ENCODE measurements at regions not wholly inside any gene's neighbourhood (a gene's known extent, or its start where the extent isn't known, plus 50 kb on each side); places are given as distances from the start of the nearest gene placed in this dataset.
A peak's percentile ranks its signal among the peaks of the same experiment; 100 is the strongest.
"Not testable (repeated sequence)": the region's sequence is repeated elsewhere in the genome, so short reads cannot be mapped to it uniquely, and the experiment has no call there.

DNA sequence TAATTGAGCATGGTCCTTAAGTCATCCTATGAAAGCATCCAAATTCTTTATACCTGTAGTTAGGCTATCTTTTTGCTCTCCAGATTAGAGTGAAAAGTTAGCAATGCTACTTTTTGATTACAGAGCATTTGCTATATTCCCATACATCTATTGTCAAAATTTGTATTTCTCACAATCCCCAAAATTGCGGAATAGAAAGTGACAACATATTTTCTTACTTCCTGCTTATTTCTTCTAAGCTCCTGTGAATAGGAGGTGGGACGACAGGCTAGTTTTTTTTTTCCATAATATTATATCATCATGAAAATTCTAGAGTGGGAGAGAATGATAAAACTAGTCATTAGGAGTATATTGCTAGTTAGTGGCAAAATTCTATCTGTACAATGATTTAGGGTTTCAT is 264.0 kb upstream of the DPYD start:
- no peak for DNase-seq

- DNase-seq, result no peak
Observed at GRCh38 chr1:98181036-98181764, 260.4 kb upstream of the DPYD start.

DNA sequence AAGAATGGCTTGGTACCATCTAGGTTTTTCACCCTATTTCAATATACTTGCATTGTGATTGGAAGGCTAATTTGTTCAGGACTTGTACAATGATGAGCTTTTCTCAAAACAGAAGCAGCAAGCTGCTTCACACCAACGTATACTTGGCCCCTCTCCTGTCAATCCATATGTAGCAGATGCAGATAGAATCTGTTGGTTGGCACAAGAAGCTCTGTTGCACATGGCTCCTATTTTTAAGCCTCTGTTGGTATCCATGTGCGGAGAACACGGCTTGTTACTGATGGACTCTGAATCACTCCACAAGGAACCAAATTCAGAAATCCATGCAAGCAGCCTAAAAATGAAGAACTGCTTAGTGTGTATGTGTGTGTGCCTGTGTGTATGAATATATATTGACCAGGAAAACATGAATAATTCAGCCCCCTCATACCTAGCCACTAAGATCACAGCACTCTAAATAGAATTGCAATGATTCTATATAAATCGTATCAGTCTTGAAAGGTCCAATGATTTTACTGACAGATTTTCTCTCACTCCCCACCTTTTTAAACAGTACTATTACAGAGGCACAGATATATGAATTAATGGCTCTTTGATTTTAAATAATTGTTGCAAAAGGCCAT is 258.4 kb upstream of the DPYD start:
- DNase-seq, result no peak

GRCh38 chr1:98177751-98178150 is 256.9 kb upstream of the DPYD start:
- DNase-seq, result no peak

GRCh38 chr1:98176936-98177335 is 256.1 kb upstream of the DPYD start:
- DNase-seq, result no peak

GRCh38 chr1:98176414-98176813 is 255.6 kb upstream of the DPYD start:
- no peak for DNase-seq

GRCh38 chr1:98172578-98172977 is 251.7 kb upstream of the DPYD start:
- DNase-seq, result no peak

DNA sequence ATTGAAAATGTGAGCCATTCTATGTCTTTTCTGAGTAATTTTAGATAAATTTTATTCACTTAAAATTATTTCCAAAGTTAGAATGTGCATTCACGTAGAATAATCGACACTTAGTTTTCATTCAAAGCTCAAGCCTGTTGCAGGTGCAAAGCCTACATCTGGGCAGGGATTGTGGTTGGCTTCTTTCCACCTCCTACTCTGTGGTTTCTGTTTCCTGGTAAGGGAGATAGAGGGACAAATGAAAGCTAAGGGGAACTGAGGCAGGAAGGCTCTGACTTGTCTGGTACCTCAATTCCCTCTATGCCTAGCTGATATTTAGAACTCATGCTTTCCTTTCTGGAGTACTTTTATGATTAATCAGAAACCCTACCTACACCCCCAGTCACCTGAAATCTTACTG is 251.2 kb upstream of the DPYD start:
- DNase-seq, result no peak

- DNase-seq, result no peak
Observed at GRCh38 chr1:98164509-98164908, 243.7 kb upstream of the DPYD start.

GRCh38 chr1:98157524-98158313 is 236.9 kb upstream of the DPYD start:
- no peak for DNase-seq

- no peak for DNase-seq
Observed at GRCh38 chr1:98147280-98147679, 226.4 kb upstream of the DPYD start.

DNA sequence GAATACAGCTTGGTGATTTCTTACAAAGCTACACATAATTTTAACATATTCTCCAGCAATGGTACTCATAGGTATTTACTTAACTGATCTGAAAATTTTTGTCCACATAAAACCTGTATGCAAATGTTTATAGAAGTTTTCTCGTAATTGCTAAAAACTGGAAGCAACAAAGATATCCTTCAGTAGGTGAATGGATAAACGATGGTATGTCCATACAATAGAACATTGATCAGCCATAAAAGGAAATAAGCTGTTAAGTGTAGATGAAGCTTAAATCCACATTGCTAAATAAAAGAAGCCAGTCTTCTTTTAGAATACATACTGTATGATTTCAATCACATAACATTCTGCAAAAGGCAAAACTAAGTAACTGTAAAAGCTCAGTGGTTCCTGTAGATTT is 224.8 kb upstream of the DPYD start:
- no peak for DNase-seq

DNA sequence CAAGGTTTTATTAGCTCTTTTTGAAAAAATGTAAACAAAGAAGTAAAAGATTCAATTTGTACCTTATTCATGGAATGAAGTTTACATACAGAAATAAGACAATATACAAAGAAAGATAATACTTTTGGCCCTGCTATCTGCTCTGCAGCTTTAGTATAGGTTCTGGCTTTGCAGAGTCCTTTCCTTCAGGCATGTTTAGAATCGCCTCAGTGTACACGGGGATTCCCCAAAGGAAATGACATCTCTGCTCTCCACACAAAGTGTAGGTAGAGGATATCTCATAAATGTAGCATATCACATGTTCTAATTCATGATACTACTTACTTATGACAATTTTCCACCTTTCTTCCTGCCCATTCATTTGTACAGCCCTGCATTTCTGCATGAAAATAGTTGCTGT is 222.6 kb upstream of the DPYD start:
- no peak for DNase-seq

DNA sequence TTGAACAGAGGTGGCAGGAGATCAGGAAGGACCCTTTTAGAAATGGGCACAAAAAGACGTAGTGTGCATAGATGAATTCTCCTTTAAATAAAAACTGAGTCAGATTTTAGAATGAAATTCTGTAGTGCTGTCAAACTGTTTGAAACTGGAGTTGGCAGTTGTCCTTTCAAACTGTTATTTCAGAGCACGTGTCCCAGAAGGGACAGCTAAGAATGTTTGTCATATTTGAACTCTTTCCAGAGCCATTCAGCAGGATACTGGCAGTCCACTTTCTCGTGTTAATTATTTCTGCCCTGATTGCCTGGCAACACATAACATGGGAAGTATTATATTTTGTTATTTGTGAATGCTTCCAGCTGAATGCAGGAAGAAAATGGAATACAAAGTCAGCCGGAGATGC is 212.3 kb upstream of the DPYD start:
- no peak for DNase-seq

DNA sequence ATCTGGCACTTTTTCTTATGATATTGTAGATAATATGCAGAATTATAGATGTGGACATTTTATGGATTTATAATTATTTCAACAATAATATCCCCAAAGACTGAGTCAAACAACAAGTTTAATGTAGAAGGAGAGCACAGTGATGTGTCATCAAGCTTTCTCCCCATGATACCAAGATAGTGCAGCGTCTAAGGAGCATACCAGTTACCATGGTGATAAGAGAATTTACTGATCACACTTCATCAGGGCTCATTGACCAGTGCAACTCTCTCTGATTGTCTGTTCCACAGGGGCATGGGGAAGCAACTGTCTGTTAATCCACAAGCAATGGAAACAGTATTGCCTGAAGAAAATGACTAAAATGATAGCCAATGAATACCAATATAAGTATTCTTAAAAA is 209.6 kb upstream of the DPYD start:
- DNase-seq, result no peak

DNA sequence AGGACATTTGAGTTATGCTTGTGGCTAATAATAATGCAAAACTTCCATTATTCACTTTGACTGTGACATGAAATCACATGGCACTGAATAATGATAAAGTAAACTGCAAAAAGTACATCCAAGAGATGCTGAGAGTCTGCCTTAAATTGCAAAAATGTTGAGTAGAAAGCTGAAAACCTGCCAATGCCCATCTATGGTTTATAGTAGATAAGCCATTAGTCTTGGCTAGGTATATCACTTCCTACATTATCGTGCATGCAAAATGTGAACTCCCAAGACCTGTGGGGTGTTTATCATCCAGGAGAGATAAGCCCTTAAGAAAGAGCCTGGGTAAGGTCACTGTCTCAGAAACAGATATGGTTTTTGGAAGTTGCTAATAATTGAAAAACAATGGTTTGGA is 208.7 kb upstream of the DPYD start:
- DNase-seq, result no peak

DNA sequence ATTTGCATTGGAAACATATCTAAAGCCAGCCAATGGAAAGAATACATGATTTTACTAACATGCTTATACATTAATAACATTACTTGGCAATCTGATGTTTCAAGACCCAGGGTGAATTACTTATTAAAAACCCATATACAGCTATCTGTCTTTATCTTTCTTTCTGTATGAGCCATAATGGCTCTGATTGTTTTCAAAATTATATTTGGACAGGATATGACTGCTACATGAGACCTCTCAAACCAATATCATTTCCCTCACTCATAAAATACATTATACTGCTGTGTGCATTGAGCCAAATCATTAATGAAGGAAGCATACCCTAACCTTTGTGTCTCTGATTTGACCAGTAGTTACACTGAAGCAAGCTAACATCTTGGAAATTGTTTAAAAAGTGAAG is 205.9 kb upstream of the DPYD start:
- DNase-seq, result no peak

DNA sequence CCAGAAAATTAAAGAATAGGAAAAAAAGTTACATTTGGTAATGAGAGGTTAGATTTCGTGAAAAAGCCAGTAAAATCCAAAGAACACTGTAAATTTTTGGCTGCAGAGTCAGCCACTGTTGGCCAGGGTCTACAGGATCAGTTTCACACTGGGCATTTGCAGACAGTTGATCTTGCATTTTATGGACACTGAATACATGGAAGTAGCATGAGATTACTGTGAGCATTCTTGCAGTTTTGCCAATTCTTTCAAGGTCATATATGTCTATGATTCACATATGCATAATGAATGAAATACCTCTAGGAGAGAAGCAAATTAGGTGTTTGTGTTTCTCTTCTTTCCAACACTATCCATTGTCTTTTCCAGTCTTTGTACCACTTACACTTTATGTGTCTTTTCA is 200.8 kb upstream of the DPYD start:
- DNase-seq, result no peak

DNA sequence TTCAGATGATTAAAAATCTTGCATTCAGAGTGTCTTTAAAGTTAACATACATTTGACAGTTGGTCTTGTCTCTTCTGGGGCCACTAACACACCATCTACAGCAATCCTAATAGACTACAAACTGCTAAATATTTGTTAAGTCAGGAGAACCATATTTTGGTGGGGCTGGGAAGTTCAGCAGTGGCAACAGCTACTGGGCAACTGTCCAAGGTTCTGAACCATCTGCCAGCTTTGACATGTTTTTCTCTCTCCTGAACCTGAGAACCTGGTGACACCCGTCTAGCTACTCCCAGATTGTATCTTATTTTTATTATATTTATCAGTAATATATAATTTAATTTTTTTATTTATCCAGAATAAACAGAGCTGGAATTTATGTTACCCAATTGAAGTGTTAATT is 199.0 kb upstream of the DPYD start:
- DNase-seq, result peak; percentile 88

DNA sequence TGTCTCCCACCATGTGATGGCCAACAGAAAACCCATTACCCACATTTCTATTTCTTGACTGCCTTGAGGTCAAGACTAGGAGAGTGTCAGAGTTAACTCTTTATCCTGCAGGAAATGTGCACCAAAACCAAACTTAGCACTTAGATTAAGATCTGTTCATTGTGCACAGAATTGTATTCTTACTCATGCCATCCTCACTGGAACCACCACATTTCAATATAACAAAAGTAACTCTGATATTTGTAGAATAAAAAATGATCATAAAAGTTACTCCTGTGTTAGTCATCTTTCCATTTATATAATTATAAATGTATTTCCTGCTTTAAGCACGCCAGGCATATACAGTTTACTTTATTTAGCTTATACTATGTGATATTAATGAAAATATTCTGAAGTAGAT is 193.0 kb upstream of the DPYD start:
- DNase-seq, result no peak

GRCh38 chr1:98112626-98113025 is 191.8 kb upstream of the DPYD start:
- no peak for DNase-seq

- DNase-seq, result no peak
Observed at GRCh38 chr1:98110674-98111073, 189.8 kb upstream of the DPYD start.

- not testable (repeated sequence) for DNase-seq
Observed at GRCh38 chr1:98108378-98108777, 187.5 kb upstream of the DPYD start.

GRCh38 chr1:98107256-98107655 is 186.4 kb upstream of the DPYD start:
- no peak for DNase-seq
